Hypothalamus (tissue), 51 donors: ENCODE measurements at regions not wholly inside any gene's neighbourhood (a gene's known extent, or its start where the extent isn't known, plus 50 kb on each side); places are given as distances from the start of the nearest gene placed in this dataset.
"Not testable (repeated sequence)": the region's sequence is repeated elsewhere in the genome, so short reads cannot be mapped to it uniquely, and the experiment has no call there.

Experiments used
- DNase-seq, 51 donors: peaks; one replicate each; lab custom pipeline; 2025; lab: John Stamatoyannopoulos, UW

DNA sequence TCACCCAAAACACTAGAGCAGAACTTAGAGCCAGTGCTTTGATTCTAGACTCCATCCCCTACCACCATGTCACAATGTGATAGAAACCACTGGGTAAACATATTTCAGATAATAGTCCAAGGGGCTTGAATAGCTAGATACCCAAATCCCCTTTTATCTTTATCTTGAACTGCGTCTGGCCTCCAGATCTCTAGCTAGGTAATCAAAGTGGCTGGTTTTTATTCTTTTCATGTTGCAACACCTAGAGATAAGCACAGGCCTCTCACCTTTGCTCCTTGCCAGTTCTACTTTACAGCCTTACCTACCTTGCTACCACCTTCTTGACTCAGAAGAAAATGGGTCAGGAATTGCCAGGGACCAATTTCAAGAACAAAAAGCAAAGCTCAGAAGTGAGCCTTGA lies 171.2 kb downstream of the C1D start:
- DNase-seq = no peak

DNA sequence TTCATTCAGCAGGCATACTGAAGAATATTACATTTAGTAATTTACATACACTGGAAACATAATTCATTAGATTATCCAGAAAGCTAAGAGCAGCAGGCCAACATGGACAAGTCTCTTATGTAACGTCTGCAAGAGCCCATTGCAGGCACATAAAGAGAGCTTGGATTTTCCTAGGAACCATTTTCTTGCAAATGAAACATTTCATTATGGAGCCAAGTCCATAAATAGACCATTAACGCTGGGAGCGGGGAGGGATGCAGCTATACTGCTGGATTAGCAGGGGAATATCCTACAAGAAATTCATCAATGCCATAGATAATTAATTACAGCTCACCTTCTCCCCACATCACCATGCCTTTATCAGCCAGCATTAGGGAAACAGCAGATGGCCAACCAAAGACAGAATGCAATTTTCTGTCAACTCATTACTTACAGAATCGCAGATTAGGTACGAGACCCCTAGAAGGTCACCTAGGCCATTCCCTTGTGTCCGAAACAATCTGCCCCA lies 170.4 kb downstream of the C1D start:
- DNase-seq = no peak

- no peak for DNase-seq
Observed at GRCh38 chr2:67895227-67895941, 167.4 kb downstream of the C1D start.

DNA sequence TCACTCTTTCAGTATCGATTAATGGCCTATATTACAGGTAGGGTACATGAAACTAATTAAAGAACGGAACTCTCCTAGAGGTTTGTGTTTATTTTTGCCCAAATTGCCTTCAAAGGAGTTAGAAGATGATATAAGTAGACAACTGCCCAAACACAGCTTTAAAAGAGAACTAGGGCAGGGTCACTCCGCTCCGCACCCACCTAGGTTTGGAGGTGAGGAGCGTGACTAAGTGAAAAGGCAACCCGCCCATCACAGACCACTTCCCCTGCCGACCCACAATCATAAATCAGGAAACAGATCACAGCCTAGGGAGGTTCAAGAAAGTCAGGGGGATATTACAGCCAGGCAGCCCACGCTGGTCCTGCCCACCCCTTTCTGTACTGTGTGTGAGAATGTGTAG lies 166.7 kb downstream of the C1D start:
- DNase-seq = no peak

DNA sequence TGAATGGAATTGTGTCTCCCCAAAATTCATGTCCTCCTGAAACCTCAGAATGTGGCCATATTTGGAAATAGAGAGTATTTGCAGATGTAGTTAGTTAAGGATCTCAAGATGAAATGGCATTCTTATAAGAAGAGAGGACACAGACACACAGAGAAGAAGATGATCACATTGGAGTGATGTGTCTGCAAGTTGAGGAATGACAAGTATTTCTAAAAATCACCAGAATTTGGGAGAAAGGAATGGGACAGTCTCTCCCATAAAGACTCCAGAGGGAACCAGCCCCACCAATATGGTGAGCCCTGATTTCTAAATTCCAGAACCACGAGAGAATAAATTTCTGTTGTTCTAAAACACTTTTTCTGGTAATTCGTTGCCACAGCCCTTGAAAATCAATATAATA lies 166.3 kb downstream of the C1D start:
- DNase-seq = no peak

GRCh38 chr2:67898595-67898994 lies 164.2 kb downstream of the C1D start:
- no peak for DNase-seq

GRCh38 chr2:67899187-67899586 lies 163.6 kb downstream of the C1D start:
- no peak for DNase-seq

- no peak for DNase-seq
Observed at GRCh38 chr2:67900826-67901225, 162.0 kb downstream of the C1D start.

- no peak for DNase-seq
Observed at GRCh38 chr2:67904566-67904965, 158.2 kb downstream of the C1D start.

DNA sequence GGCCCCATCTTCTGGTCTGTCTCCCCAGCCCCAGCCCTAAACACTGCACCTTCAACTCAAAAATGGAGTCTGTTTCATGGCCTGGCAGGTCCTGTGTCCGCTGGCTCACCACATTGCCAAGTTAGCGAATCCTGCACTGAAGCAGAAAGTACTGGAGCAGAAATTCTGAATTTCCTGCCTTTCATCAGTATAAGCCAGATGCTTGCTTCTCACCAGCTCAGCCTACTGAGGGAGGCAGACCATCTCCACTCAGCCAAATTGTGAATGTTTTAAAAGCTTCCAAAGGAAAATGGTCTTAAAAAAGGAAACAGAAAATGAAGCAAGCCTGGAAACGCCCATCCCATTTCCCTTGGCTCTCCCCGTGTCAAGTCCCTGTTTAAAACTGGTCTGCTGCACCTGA lies 157.8 kb downstream of the C1D start:
- DNase-seq = no peak

- DNase-seq = not testable (repeated sequence)
Observed at GRCh38 chr2:67906547-67906946, 156.3 kb downstream of the C1D start.

GRCh38 chr2:67917332-67918054 lies 145.3 kb downstream of the C1D start:
- DNase-seq = no peak

DNA sequence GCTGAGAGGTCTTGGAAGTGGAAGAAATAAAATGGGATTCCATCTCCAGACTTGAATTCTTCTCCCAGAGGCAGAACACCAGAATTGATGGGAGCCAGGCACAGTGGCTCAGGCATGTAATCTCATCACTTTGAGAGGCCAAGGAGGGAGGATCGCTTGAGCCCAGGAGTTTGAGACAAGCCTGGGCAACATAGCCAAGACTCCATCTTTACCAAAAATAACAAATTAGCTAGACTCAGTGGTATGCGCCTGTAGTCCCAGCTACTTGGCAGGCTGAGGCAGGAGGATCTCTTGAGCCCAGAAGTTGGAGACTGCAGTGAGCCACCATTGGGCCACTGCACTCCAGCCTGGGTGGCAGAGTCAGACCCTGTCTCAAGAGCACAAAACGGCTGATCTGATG lies 144.3 kb downstream of the C1D start:
- no peak for DNase-seq

- DNase-seq = no peak
Observed at GRCh38 chr2:67919490-67919889, 143.3 kb downstream of the C1D start.

DNA sequence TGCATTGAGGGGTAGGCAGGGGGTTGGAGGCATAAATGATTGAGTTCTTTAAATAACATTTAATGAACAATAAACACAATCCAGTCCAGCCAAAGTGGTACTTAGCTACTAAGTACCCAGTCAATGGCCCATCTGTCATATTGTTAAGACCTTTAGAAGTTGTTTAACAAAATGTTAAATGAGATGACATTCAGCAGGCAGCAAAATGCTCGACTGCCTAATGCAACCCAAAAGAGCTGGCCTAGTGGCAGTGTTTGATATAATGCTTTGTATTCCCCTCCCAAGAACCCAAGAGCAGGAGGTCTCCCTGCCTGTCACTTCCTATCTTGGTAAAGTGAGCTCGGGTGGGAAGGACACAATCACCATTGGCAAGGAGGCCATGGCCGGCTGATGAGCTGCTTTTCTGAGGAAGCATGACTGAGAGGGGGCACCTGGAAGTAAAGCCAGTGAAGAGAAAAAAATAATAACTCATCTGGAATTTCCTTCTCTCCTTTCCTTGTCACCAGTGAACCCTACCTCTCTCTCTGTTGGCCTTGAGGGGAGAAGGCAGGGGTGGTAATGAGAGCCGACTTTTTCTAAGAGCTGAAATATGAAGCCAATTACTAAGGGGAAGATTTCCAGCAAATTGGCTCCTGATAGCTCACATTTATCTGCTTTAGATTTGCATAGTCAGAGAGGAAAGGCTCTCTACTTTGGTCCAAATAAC lies 140.6 kb downstream of the C1D start:
- DNase-seq = no peak

GRCh38 chr2:67923696-67924095 lies 139.1 kb downstream of the C1D start:
- no peak for DNase-seq

GRCh38 chr2:67927501-67927900 lies 135.3 kb downstream of the C1D start:
- DNase-seq = no peak

- no peak for DNase-seq
Observed at GRCh38 chr2:67930156-67930555, 132.6 kb downstream of the C1D start.

GRCh38 chr2:67936969-67937368 lies 125.8 kb downstream of the C1D start:
- DNase-seq = no peak

DNA sequence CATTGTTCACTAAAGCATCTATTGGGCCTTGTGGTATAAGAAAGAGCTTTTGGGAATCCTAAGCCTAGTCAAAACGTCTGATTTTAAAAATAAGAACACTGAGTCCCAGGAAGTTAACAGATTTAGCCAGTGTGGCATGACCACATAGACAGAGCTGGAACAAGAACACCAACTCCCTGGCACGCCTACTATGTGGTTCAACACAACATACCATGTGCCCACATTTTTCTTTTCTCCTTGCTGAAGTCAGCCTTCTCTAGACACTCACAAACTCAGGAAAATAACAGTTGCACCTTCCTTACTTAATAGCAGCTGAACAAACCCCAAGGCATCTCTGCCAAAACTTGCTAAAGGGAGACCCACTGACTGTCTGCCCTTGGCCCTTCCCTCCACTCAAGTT lies 124.8 kb downstream of the C1D start:
- no peak for DNase-seq

GRCh38 chr2:67945056-67945455 lies 117.7 kb downstream of the C1D start:
- DNase-seq = no peak

DNA sequence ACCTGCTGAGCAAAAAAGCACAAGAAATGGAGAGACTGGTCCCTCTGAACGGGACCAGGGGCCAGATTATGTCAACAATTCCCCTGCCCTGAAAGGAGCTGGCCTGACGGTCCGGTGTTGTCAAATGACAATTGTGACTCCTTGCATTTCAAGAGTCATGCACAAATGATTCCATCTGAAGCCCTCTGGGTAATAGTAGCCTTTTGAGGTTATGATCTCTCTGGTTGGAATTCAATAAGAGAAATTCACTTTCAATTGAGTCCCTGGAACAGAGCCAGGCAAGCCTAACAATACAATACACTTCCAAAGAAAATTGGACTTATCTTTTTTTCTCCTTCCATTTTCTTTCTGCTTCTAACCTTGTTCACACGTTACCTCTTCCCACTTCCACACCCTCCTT lies 116.9 kb downstream of the C1D start:
- DNase-seq = no peak
